HEK293 (cell line): ENCODE measurements at regions not wholly inside any gene's neighbourhood (a gene's known extent, or its start where the extent isn't known, plus 50 kb on each side); places are given as distances from the start of the nearest gene placed in this dataset.

Experiments used
- CTCF ChIA-PET: fragments of 350-600 bp; formaldehyde crosslinking; extraction: SDS; loops from one replicate; lab custom pipeline; 2021; ENCODE audit warnings: antibody characterized with exemption; lab: Yijun Ruan, JAX
- POLR2A ChIA-PET: fragments of 300-600 bp; formaldehyde crosslinking; extraction: SDS; loops from one replicate; lab custom pipeline; 2020; ENCODE audit warnings: antibody characterized with exemption, inconsistent platforms; lab: Yijun Ruan, JAX
- H3K27ac ChIP-seq: fragments of 200-500 bp; sonication (Bioruptor generic); 2 replicates; pipeline ENCODE4 v1.5.1; 2014; ENCODE audit warnings: low read depth, low read length, control low read depth, inconsistent platforms; ENCODE audit errors: extremely low read depth
- H3K36me3 ChIP-seq, 2 experiments: fragments of 200-500 bp in 1 of 2; sonication (Bioruptor generic) in 1 of 2; 1 replicate in 1 of 2; 2 replicates in 1 of 2; pipeline ENCODE4 v1.5.1; 2014 to 2017; ENCODE audit warnings: inconsistent platforms in 2 of 2, low read length in 2 of 2; ENCODE audit not compliant: control insufficient read depth in 2 of 2, insufficient read depth in 1 of 2
- H3K4me1 ChIP-seq: fragments of 200-500 bp; sonication (Bioruptor generic); 2 replicates; pipeline ENCODE4 v1.5.1; 2014; ENCODE audit warnings: mild to moderate bottlenecking, low read length, inconsistent platforms; ENCODE audit not compliant: control insufficient read depth, insufficient read depth
- H3K4me3 ChIP-seq: 2 replicates; pipeline ENCODE4 v1.5.1; 2011; ENCODE audit warnings: low read depth, mild to moderate bottlenecking, control low read depth, low read length, moderate library complexity
- H3K9me3 ChIP-seq: fragments of 200-500 bp; sonication (Bioruptor generic); 2 replicates; pipeline ENCODE4 v1.5.1; 2014; ENCODE audit warnings: low read depth, low read length, inconsistent platforms; ENCODE audit not compliant: control insufficient read depth, insufficient read depth
- IKZF3 ChIP-seq: fragments of 450-650 bp; IDR thresholded peaks from 2 replicates; pipeline ENCODE4 v1.5.0; 2018; ENCODE audit warnings: missing biosample characterization, mild to moderate bottlenecking, missing genetic modification characterization, moderate library complexity
- SCRT2 ChIP-seq: fragments of 450-650 bp; formaldehyde crosslinking; IDR thresholded peaks from 2 replicates; pipeline ENCODE4 v1.5.1; 2016; ENCODE audit warnings: missing biosample characterization, missing genetic modification characterization
- SP2 ChIP-seq: fragments of 450-650 bp; formaldehyde crosslinking; IDR thresholded peaks from 2 replicates; pipeline ENCODE4 v1.5.1; 2016; ENCODE audit warnings: missing biosample characterization, missing genetic modification characterization
- ZFP69B ChIP-seq: fragments of 450-650 bp; formaldehyde crosslinking; IDR thresholded peaks from 2 replicates; pipeline ENCODE4 v1.5.1; 2016; ENCODE audit warnings: missing biosample characterization, missing genetic modification characterization
- ZNF112 ChIP-seq: fragments of 450-650 bp; formaldehyde crosslinking; IDR thresholded peaks from 2 replicates; pipeline ENCODE4 v1.5.0; 2017; ENCODE audit warnings: missing biosample characterization, missing genetic modification characterization
- ZNF214 ChIP-seq: fragments of 450-650 bp; formaldehyde crosslinking; IDR thresholded peaks from 2 replicates; pipeline ENCODE4 v1.5.1; 2017; ENCODE audit warnings: missing biosample characterization, mild to moderate bottlenecking, missing genetic modification characterization, borderline replicate concordance
- ZNF221 ChIP-seq: fragments of 450-650 bp; formaldehyde crosslinking; IDR thresholded peaks from 2 replicates; pipeline ENCODE4 v1.5.1; 2017; ENCODE audit warnings: missing biosample characterization, missing genetic modification characterization, borderline replicate concordance
- ZNF239 ChIP-seq: fragments of 450-650 bp; formaldehyde crosslinking; IDR thresholded peaks from 2 replicates; pipeline ENCODE4 v1.5.1; 2016; ENCODE audit warnings: missing biosample characterization, missing genetic modification characterization
- ZNF24 ChIP-seq: fragments of 450-650 bp; formaldehyde crosslinking; IDR thresholded peaks from 2 replicates; pipeline ENCODE4 v1.5.1; 2016; ENCODE audit warnings: missing biosample characterization, missing genetic modification characterization
- ZNF248 ChIP-seq: fragments of 450-650 bp; formaldehyde crosslinking; IDR thresholded peaks from 2 replicates; pipeline ENCODE4 v1.5.1; 2017; ENCODE audit warnings: missing biosample characterization, missing genetic modification characterization
- ZNF292 ChIP-seq: fragments of 450-650 bp; formaldehyde crosslinking; IDR thresholded peaks from 2 replicates; pipeline ENCODE4 v1.5.1; 2016; ENCODE audit warnings: low read depth, missing biosample characterization, missing genetic modification characterization, borderline replicate concordance
- ZNF521 ChIP-seq: fragments of 450-650 bp; formaldehyde crosslinking; IDR thresholded peaks from 2 replicates; pipeline ENCODE4 v1.5.1; 2017; ENCODE audit warnings: missing biosample characterization, mild to moderate bottlenecking, missing genetic modification characterization
- ZNF623 ChIP-seq: fragments of 450-650 bp; formaldehyde crosslinking; IDR thresholded peaks from 2 replicates; pipeline ENCODE4 v1.5.1; 2016; ENCODE audit warnings: missing biosample characterization, missing genetic modification characterization
- ZNF639 ChIP-seq: fragments of 450-650 bp; formaldehyde crosslinking; IDR thresholded peaks from 2 replicates; pipeline ENCODE4 v1.5.1; 2016; ENCODE audit warnings: missing biosample characterization, missing genetic modification characterization
- ZNF645 ChIP-seq: fragments of 450-650 bp; formaldehyde crosslinking; IDR thresholded peaks from 2 replicates; pipeline ENCODE4; 2016; ENCODE audit warnings: missing biosample characterization, missing genetic modification characterization
- ZNF664 ChIP-seq: fragments of 450-650 bp; formaldehyde crosslinking; IDR thresholded peaks from 2 replicates; pipeline ENCODE4 v1.5.1; 2016; ENCODE audit warnings: missing biosample characterization, missing genetic modification characterization
- ZNF777 ChIP-seq: fragments of 450-650 bp; formaldehyde crosslinking; IDR thresholded peaks from 2 replicates; pipeline ENCODE4 v1.5.1; 2017; ENCODE audit warnings: missing biosample characterization, missing genetic modification characterization, borderline replicate concordance
- ZSCAN23 ChIP-seq: fragments of 450-650 bp; formaldehyde crosslinking; IDR thresholded peaks from 2 replicates; pipeline ENCODE4 v1.5.1; 2016; ENCODE audit warnings: missing biosample characterization, missing genetic modification characterization
- TF ChIP-seq, protein P1 (sequence below): fragments of 450-650 bp; formaldehyde crosslinking; IDR thresholded peaks from 2 replicates; pipeline ENCODE4 v1.5.1; 2017; ENCODE audit warnings: missing biosample characterization, missing genetic modification characterization
- TF ChIP-seq, protein P2 (sequence below): fragments of 450-650 bp; formaldehyde crosslinking; IDR thresholded peaks from 2 replicates; pipeline ENCODE4 v1.5.1; 2016; ENCODE audit warnings: missing biosample characterization, missing genetic modification characterization
- TF ChIP-seq, protein P3 (sequence below): fragments of 450-650 bp; formaldehyde crosslinking; IDR thresholded peaks from 2 replicates; pipeline ENCODE4 v1.5.1; 2016; ENCODE audit warnings: missing biosample characterization, missing genetic modification characterization

DNA sequence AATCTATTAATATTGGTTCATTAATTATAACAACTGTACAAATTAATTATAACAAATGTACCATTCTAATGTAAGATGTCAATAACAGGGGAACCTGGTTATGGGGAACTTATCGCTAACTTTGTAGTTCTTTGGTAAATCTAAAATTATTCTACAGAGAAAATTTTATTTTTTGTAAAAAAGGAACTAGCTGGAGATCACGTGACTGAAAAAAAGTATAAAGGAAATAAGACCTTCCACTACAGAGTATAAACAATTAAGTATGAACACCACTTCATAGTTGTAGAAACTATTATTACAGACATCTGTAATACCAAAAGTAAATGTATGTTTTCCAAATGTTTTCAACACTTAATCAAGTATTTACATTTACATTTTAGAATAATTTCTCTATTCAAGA lies 77.9 kb upstream of the DKK2 start:
- Histone ChIP-seq H3K4me3 (no peak overlapping the region), H3K27ac (no peak overlapping the region), H3K4me1 (no peaks in the 10 kb centered on the region), H3K36me3 (no peaks in the 10 kb centered on the region), H3K9me3 (no peaks in the 10 kb centered on the region)
- POLR2A ChIA-PET, result no interaction called here
- CTCF ChIA-PET, result no interaction called here
- no peak for TF ChIP-seq ZNF664 (tag by site-specific recombination)
- TF ChIP-seq SP2, result no peak

DNA sequence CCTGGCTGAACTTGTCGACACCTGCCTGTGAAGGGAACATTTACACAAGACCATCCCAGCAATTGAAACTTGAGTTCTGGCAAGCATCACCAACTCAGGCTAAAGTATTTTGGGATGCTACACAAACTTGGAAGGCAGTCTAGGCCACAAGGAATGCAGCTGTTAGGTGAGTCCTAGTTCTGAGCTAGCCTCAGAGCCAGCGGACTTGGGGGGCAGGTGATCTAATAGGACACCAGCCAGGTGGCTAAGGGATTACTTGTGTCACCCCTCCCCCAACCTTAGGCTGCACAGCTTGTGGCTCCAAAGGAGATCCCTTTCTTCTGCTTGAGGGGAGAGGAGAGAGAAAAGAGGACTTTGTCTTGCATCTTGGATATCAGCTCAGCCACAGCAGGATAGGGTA lies 62.3 kb upstream of the DKK2 start:
- no peak overlapping the region for H3K4me3 ChIP-seq
- no peak overlapping the region for H3K27ac ChIP-seq
- TF ChIP-seq ZNF24 (tag by site-specific recombination) (no peak), ZNF623 (tag by site-specific recombination) (no peak), ZNF214 (tag by site-specific recombination) (no peak), ZNF239 (tag by site-specific recombination) (no peak), ZNF639 (no peak), ZNF521 (tag by site-specific recombination) (no peak), ZNF248 (no peak), ZNF112 (tag by site-specific recombination) (no peak), ZNF664 (tag by site-specific recombination) (no peak), ZNF645 (tag by site-specific recombination) (no peak), ZNF221 (tag by site-specific recombination) (no peak), ZNF292 (no peak), ZFP69B (tag by site-specific recombination) (no peak), IKZF3 (no peak), ZSCAN23 (tag by site-specific recombination) (no peak), SCRT2 (no peak), ZNF777 (tag by site-specific recombination) (no peak)
- TF ChIP-seq, protein P1, sequence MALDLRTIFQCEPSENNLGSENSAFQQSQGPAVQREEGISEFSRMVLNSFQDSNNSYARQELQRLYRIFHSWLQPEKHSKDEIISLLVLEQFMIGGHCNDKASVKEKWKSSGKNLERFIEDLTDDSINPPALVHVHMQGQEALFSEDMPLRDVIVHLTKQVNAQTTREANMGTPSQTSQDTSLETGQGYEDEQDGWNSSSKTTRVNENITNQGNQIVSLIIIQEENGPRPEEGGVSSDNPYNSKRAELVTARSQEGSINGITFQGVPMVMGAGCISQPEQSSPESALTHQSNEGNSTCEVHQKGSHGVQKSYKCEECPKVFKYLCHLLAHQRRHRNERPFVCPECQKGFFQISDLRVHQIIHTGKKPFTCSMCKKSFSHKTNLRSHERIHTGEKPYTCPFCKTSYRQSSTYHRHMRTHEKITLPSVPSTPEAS (tag by site-specific recombination), result no peak
- TF ChIP-seq, protein P2, sequence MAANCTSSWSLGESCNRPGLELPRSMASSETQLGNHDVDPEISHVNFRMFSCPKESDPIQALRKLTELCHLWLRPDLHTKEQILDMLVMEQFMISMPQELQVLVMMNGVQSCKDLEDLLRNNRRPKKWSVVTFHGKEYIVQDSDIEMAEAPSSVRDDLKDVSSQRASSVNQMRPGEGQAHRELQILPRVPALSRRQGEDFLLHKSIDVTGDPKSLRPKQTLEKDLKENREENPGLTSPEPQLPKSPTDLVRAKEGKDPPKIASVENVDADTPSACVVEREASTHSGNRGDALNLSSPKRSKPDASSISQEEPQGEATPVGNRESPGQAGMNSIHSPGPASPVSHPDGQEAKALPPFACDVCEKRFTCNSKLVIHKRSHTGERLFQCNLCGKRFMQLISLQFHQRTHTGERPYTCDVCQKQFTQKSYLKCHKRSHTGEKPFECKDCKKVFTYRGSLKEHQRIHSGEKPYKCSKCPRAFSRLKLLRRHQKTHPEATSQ, result no peak
- TF ChIP-seq, protein P3, sequence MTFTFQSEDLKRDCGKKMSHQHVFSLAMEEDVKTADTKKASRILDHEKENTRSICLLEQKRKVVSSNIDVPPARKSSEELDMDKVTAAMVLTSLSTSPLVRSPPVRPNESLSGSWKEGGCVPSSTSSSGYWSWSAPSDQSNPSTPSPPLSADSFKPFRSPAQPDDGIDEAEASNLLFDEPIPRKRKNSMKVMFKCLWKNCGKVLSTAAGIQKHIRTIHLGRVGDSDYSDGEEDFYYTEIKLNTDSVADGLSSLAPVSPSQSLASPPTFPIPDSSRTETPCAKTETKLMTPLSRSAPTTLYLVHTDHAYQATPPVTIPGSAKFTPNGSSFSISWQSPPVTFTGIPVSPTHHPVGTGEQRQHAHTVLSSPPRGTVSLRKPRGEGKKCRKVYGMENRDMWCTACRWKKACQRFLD (tag by site-specific recombination), result no peak
- ChIA-PET POLR2A (no interaction called here), CTCF (no interaction called here)
- H3K4me1 ChIP-seq, result no peaks in the 10 kb centered on the region
- H3K9me3 ChIP-seq, result no peaks in the 10 kb centered on the region
- no peaks in the 10 kb centered on the region for H3K36me3 ChIP-seq
